ENCODE measurements at regions not wholly inside any gene's neighbourhood (a gene's known extent, or its start where the extent isn't known, plus 50 kb on each side); places are given as distances from the start of the nearest gene placed in this dataset.

GRCh38 chr6:48628316-48628715, 517.3 kb upstream of the PTCHD4 start:
- no peak for TF ChIP-seq CTCF (IDR thresholded peaks at IDR 0.05)
- TF ChIP-seq POLR2A (IDR thresholded peaks at IDR 0.05): no peak
- no peak for TF ChIP-seq POLR2AphosphoS5 (IDR thresholded peaks at IDR 0.05)
- TF ChIP-seq EP300 (IDR thresholded peaks at IDR 0.05): no peak
